GM23248 (cell line): ENCODE measurements at regions not wholly inside any gene's neighbourhood (a gene's known extent, or its start where the extent isn't known, plus 50 kb on each side); places are given as distances from the start of the nearest gene placed in this dataset.

Source experiments
- DNase-seq: peaks from one replicate; pipeline ENCODE4 v3.0.0-alpha.2; 2015
- H2AFZ ChIP-seq: fragments of 200-600 bp; sonication (generic); 2 replicates; pipeline ENCODE4 v1.6.1; 2016; ENCODE audit warnings: antibody characterized with exemption
- H3F3A ChIP-seq: fragments of 200-600 bp; sonication (generic); 2 replicates; pipeline ENCODE4 v1.6.1; 2016; ENCODE audit warnings: mild to moderate bottlenecking, antibody characterized with exemption, mixed run types; ENCODE audit not compliant: insufficient read depth
- H3K27ac ChIP-seq: fragments of 200-600 bp; sonication (generic); 2 replicates; pipeline ENCODE4 v1.5.1; 2016; ENCODE audit warnings: mild to moderate bottlenecking
- H3K27me3 ChIP-seq: fragments of 200-600 bp; sonication (generic); replicated peaks from 2 replicates; pipeline ENCODE4 v1.6.1; 2016; ENCODE audit warnings: mild to moderate bottlenecking; ENCODE audit not compliant: insufficient read depth
- H3K36me3 ChIP-seq: fragments of 200-600 bp; sonication (generic); 2 replicates; pipeline ENCODE4 v1.6.1; 2016; ENCODE audit warnings: low read depth, mild to moderate bottlenecking
- H3K4me1 ChIP-seq: fragments of 200-600 bp; sonication (generic); 2 replicates; pipeline ENCODE4 v1.6.1; 2016; ENCODE audit warnings: mild to moderate bottlenecking; ENCODE audit not compliant: insufficient read depth
- H3K4me2 ChIP-seq: fragments of 200-600 bp; sonication (generic); one replicate; pipeline ENCODE4 v1.6.1; 2016; ENCODE audit warnings: mild to moderate bottlenecking; ENCODE audit not compliant: unreplicated experiment
- H3K4me3 ChIP-seq: fragments of 200-600 bp; sonication (generic); 2 replicates; pipeline ENCODE4 v1.5.1; 2016; ENCODE audit warnings: mild to moderate bottlenecking
- H3K79me2 ChIP-seq: fragments of 200-600 bp; sonication (generic); 2 replicates; pipeline ENCODE4 v1.6.1; 2016; ENCODE audit warnings: mild to moderate bottlenecking; ENCODE audit not compliant: insufficient read depth
- H3K9ac ChIP-seq: fragments of 200-600 bp; sonication (generic); 2 replicates; pipeline ENCODE4 v1.6.1; 2016; ENCODE audit warnings: mild to moderate bottlenecking
- H3K9me2 ChIP-seq: fragments of 200-600 bp; sonication (generic); 2 replicates; pipeline ENCODE4 v1.6.1; 2016; ENCODE audit warnings: mixed run types, mild to moderate bottlenecking, moderate library complexity; ENCODE audit not compliant: insufficient read depth
- H3K9me3 ChIP-seq: fragments of 200-600 bp; sonication (generic); one replicate; pipeline ENCODE4 v1.6.1; 2017; ENCODE audit warnings: low read depth
- H4K20me1 ChIP-seq: fragments of 200-600 bp; sonication (generic); 2 replicates; pipeline ENCODE4 v1.6.0; 2016; ENCODE audit not compliant: insufficient read depth
- EZH2 ChIP-seq: fragments of 200-600 bp; sonication (generic); IDR thresholded peaks from 2 replicates; pipeline ENCODE4 v1.6.1; 2018; ENCODE audit warnings: antibody characterized with exemption, mild to moderate bottlenecking; ENCODE audit not compliant: insufficient read depth, poor library complexity, severe bottlenecking
- EZH2phosphoT487 ChIP-seq: fragments of 200-600 bp; sonication (generic); IDR thresholded peaks from 2 replicates; pipeline ENCODE4 v1.6.1; 2018; ENCODE audit warnings: antibody characterized with exemption, moderate library complexity, mild to moderate bottlenecking, low read depth; ENCODE audit not compliant: insufficient read depth
- WGBS, 2 experiments: methylation state at CpG; one replicate each; pipeline ENCODE4 v1.1.6; 2015 to 2017; ENCODE audit warnings: low lambda C conversion rate in 2 of 2, low coverage in 1 of 2; ENCODE audit errors: missing lambda C conversion rate in 2 of 2; 5-methylcytosine and 5-hydroxymethylcytosine counted together
- in situ Hi-C: fragments of 300-500 bp; cut with MboI; formaldehyde crosslinking; loops from 2 replicates; pipeline ENCODE4 v1.15.0; 2020

DNA sequence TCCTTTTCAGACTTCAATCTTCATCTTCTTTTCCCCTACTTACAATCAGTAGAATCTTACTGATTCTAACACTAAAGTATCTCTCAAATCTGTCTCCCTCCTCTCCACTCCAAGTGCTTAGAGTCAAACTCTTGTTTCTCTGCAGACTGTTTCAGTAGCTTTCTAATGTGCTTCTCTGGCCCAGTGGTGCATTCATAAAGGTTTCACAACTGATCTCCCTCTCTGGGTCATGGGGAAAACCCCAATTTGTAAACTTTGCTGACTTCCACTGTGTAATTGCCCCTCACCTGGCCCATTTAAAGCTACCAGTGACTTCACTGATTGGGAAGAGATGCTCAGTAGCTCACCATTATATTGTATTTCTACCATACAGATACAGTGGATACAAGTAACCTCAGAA, 183.6 kb downstream of the FAXC start:
- no peak overlapping the region for H2AFZ ChIP-seq
- no peak for DNase-seq
- H3K27ac ChIP-seq = no peak overlapping the region
- no peaks in the 10 kb centered on the region for H3K9me2 ChIP-seq
- TF ChIP-seq EZH2phosphoT487 = no peak
- TF ChIP-seq EZH2 = no peak
- no peaks in the 10 kb centered on the region for H3K27me3 ChIP-seq
- no peaks in the 10 kb centered on the region for H3F3A ChIP-seq
- in situ Hi-C loops = no loop called here
- H3K9ac ChIP-seq = no peak overlapping the region
- H4K20me1 ChIP-seq = no peaks in the 10 kb centered on the region
- H3K79me2 ChIP-seq = no peaks in the 10 kb centered on the region
- H3K4me2 ChIP-seq = no peak overlapping the region
- H3K36me3 ChIP-seq = no peaks in the 10 kb centered on the region
- H3K9me3 ChIP-seq = no peaks in the 10 kb centered on the region
- H3K4me1 ChIP-seq = no peaks in the 10 kb centered on the region
- no peak overlapping the region for H3K4me3 ChIP-seq

DNA sequence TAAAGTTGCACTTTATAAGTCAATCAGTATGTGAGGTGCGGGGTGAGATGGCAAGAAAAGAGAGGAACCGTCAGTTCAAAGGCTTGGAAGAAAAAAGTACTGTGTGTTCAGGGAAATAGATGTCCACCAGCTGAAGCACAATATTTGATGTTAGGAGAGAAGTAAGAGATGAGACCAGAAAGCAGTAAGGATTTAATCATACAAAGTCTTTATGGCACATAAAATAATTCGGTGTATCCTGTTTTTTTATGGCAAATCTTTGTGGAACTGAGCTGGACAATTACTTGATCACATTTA, 197.2 kb downstream of the FAXC start:
- Histone ChIP-seq H3F3A (no peaks in the 10 kb centered on the region), H3K36me3 (no peaks in the 10 kb centered on the region), H3K9ac (no peak overlapping the region), H4K20me1 (no peaks in the 10 kb centered on the region), H3K27me3 (no peaks in the 10 kb centered on the region), H3K9me2 (no peaks in the 10 kb centered on the region), H3K27ac (no peak overlapping the region), H2AFZ (no peak overlapping the region), H3K4me1 (no peaks in the 10 kb centered on the region), H3K9me3 (no peaks in the 10 kb centered on the region), H3K4me2 (no peak overlapping the region), H3K79me2 (no peaks in the 10 kb centered on the region), H3K4me3 (no peak overlapping the region)
- no peak for DNase-seq
- in situ Hi-C loops = no loop called here
- TF ChIP-seq EZH2 = no peak
- TF ChIP-seq EZH2phosphoT487 = no peak
- 12 to 14% methylated on average over 3 of the region's 3 CpGs for WGBS, 2 experiments

DNA sequence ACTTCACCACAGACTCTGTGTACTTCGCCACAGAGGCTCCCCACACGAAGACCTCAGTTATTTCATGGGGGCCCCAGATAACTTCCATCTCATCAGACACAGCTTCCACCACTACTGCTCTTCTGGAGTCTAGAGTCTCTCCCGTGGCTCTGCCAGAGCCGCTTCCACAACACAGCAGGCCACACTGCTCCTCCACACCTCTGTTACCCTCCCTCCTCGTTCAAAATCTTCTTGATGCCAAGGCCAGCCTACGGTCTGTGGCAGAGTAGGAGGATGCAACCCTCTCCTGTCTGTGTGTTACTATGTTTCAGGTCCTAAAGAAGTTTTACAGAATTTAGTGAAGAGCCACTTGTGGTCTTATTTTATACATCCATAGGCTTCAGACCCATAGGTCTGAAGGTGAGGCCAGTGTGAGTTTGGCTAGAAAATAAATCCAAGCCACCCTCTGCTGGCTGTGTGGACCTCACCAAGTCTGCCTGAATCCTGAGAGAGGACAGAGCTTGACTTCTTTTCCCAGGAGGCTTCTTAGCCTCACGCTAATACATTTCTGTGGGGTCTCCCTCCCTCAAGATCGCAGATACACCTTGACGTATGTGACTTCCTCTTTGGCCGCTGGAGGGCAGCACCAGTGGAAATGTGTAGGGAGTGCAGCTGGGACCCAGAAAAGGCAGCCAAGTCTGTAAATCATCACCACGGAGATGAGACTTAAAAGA, 197.7 kb downstream of the FAXC start:
- Histone ChIP-seq H3K9me3 (no peaks in the 10 kb centered on the region), H3K36me3 (no peaks in the 10 kb centered on the region), H3K4me1 (no peaks in the 10 kb centered on the region), H4K20me1 (no peaks in the 10 kb centered on the region), H3K79me2 (no peaks in the 10 kb centered on the region), H3K27ac (no peak overlapping the region), H3K4me3 (no peak overlapping the region), H3K4me2 (no peak overlapping the region), H3F3A (no peaks in the 10 kb centered on the region), H2AFZ (no peak overlapping the region), H3K27me3 (no peaks in the 10 kb centered on the region), H3K9me2 (no peaks in the 10 kb centered on the region), H3K9ac (no peak overlapping the region)
- in situ Hi-C loops = no loop called here
- WGBS, 2 experiments = 22 to 24% methylated on average over 11 of the region's 11 CpGs
- DNase-seq = peak; percentile 45
- no peak for TF ChIP-seq EZH2
- no peak for TF ChIP-seq EZH2phosphoT487

DNA sequence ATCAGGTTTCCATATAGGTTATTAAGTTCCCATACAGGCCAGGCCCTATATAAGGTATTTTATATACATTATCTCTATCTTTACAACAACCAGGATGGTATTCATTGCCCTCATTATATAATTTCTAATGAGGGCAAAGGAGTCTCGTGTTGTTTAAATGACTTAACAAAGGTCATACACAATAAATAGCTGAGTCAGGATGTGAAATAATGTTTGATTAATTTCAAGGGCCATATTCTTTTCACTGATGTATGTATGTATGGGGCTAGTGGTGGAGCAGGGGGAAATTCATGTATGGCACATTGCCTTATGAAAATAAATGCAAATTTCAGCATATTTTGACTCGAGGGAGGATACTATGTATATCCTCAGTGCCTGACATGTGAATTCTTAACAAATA, 200.7 kb downstream of the FAXC start:
- WGBS, 2 experiments = 14 to 20% methylated on average over 2 of the region's 2 CpGs
- in situ Hi-C loops = no loop called here
- H3K9me2 ChIP-seq = no peaks in the 10 kb centered on the region
- no peak overlapping the region for H3K9ac ChIP-seq
- H3K27ac ChIP-seq = no peak overlapping the region
- H3K4me1 ChIP-seq = no peaks in the 10 kb centered on the region
- H3K4me2 ChIP-seq = no peak overlapping the region
- H3K4me3 ChIP-seq = no peak overlapping the region
- no peaks in the 10 kb centered on the region for H3K27me3 ChIP-seq
- H3F3A ChIP-seq = no peaks in the 10 kb centered on the region
- H3K79me2 ChIP-seq = no peaks in the 10 kb centered on the region
- TF ChIP-seq EZH2phosphoT487 = no peak
- no peak for TF ChIP-seq EZH2
- no peaks in the 10 kb centered on the region for H4K20me1 ChIP-seq
- H2AFZ ChIP-seq = no peak overlapping the region
- H3K36me3 ChIP-seq = no peaks in the 10 kb centered on the region
- DNase-seq = no peak
- no peaks in the 10 kb centered on the region for H3K9me3 ChIP-seq

DNA sequence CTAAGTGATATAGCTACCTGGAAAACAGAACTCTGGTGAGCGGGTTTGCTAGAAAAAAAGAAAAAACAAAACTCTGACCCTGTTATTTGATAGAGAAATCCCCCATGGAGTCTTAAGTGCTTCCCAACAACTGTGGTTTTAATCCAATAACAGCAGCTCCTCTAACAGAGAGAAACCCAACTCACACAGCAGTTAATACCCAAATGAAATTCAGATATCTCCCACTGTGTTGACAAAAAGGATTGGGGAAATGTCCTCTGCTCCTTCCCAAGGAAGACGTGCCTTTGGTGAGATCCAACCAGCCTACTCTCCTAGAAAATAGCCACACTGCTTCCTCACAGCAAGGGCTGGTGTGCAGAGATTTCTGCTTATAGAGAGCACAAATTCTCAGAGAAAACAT, 200.4 kb upstream of the FBXL4 start:
- Histone ChIP-seq H3K36me3 (no peaks in the 10 kb centered on the region), H3K27ac (no peak overlapping the region), H3K4me1 (no peaks in the 10 kb centered on the region), H3K9me2 (no peaks in the 10 kb centered on the region), H3K79me2 (no peaks in the 10 kb centered on the region), H3K4me2 (no peak overlapping the region), H3K4me3 (no peak overlapping the region), H3F3A (no peaks in the 10 kb centered on the region), H3K9ac (no peak overlapping the region), H3K9me3 (no peaks in the 10 kb centered on the region), H3K27me3 (no peaks in the 10 kb centered on the region), H4K20me1 (no peaks in the 10 kb centered on the region), H2AFZ (no peak overlapping the region)
- in situ Hi-C loops = no loop called here
- WGBS, 2 experiments = 26 to 32% methylated on average over 2 of the region's 2 CpGs
- no peak for DNase-seq
- TF ChIP-seq EZH2phosphoT487 (no peak), EZH2 (no peak)
